H1 (cell line): ENCODE measurements at regions not wholly inside any gene's neighbourhood (a gene's known extent, or its start where the extent isn't known, plus 50 kb on each side); places are given as distances from the start of the nearest gene placed in this dataset.
"Not testable (repeated sequence)": the region's sequence is repeated elsewhere in the genome, so short reads cannot be mapped to it uniquely, and the experiment has no call there.

Experiments
- CTCF ChIA-PET: fragments of 300-600 bp; sonication (Branson Sonifier 250); formaldehyde crosslinking; loops from one replicate; lab custom pipeline; 2021; ENCODE audit not compliant: partially characterized antibody; lab: Charles Lee
- POLR2A ChIA-PET: fragments of 300-600 bp; sonication (Branson Sonifier 250); formaldehyde crosslinking; loops from one replicate; lab custom pipeline; 2021; ENCODE audit warnings: inconsistent platforms; ENCODE audit not compliant: partially characterized antibody; lab: Charles Lee
- DNase-seq, 2 experiments: peaks; one replicate each; pipeline versions ENCODE4 v3.0.0 to v3.0.0-alpha.2; 2010 to 2022; ENCODE audit warnings: low spot score in 2 of 2, low read depth in 1 of 2, mixed read lengths in 1 of 2
- FAIRE-seq: peaks from 2 replicates; lab custom pipeline; 2011; peaks lifted over from hg19 to GRCh38; lab: Jason Lieb, UNC
- H2AFZ ChIP-seq: 2 replicates; pipeline ENCODE4 v1.8.1; 2012; ENCODE audit warnings: low read length, inconsistent platforms
- H2AK5ac ChIP-seq: 2 replicates; pipeline ENCODE4 v1.6.1; 2013; ENCODE audit warnings: low read depth, low read length
- H2BK120ac ChIP-seq: replicated peaks from 2 replicates; pipeline ENCODE3; 2013; ENCODE audit warnings: low read depth, low read length, inconsistent platforms
- H2BK12ac ChIP-seq: 2 replicates; pipeline ENCODE4 v1.6.1; 2013; ENCODE audit warnings: low read depth, low read length
- H2BK15ac ChIP-seq: 2 replicates; pipeline ENCODE4 v1.6.1; 2013; ENCODE audit warnings: low read length
- H2BK20ac ChIP-seq: 2 replicates; pipeline ENCODE4 v1.6.1; 2013; ENCODE audit warnings: low read length
- H2BK5ac ChIP-seq: 2 replicates; pipeline ENCODE4 v1.6.1; 2013; ENCODE audit warnings: low read depth, low read length
- H3K14ac ChIP-seq: 2 replicates; pipeline ENCODE4 v1.6.1; 2013; ENCODE audit warnings: inconsistent platforms; ENCODE audit not compliant: insufficient read length
- H3K18ac ChIP-seq: 2 replicates; pipeline ENCODE4 v1.6.1; 2013; ENCODE audit warnings: low read length; ENCODE audit errors: extremely low read depth
- H3K23ac ChIP-seq: 2 replicates; pipeline ENCODE4 v1.6.1; 2013; ENCODE audit warnings: inconsistent platforms; ENCODE audit not compliant: insufficient read length
- H3K23me2 ChIP-seq: 2 replicates; pipeline ENCODE4 v1.6.1; 2013; ENCODE audit warnings: low read depth, low read length
- H3K27ac ChIP-seq: 2 replicates; pipeline ENCODE4 v1.6.1; 2011; ENCODE audit warnings: low read depth, low read length, inconsistent platforms
- H3K27me3 ChIP-seq, 4 experiments: replicated peaks in 1 of 4; 1 replicate in 1 of 4; 2 replicates in 3 of 4; pipeline versions ENCODE4 v1.6.1 to v1.8.1; 2011 to 2013; ENCODE audit warnings: low read length in 3 of 4, mild to moderate bottlenecking in 3 of 4, inconsistent platforms in 2 of 4, mixed read lengths in 2 of 4, moderate library complexity in 1 of 4; ENCODE audit not compliant: control insufficient read depth in 3 of 4, insufficient read depth in 3 of 4; ENCODE audit errors: extremely low read depth in 1 of 4
- H3K36me3 ChIP-seq, 4 experiments: 2 replicates each; pipeline versions ENCODE4 v1.6.1 to v1.8.1; 2011 to 2013; ENCODE audit warnings: mild to moderate bottlenecking in 4 of 4, low read length in 3 of 4, moderate library complexity in 2 of 4, control low read depth in 1 of 4, inconsistent platforms in 1 of 4; ENCODE audit not compliant: insufficient read depth in 4 of 4, control insufficient read depth in 2 of 4
- H3K4ac ChIP-seq: replicated peaks from 2 replicates; pipeline ENCODE3; 2013; ENCODE audit warnings: low read length, low read depth, mixed read lengths, inconsistent platforms; ENCODE audit not compliant: insufficient read length
- H3K4me1 ChIP-seq, 4 experiments: replicated peaks in 1 of 4; 1 replicate in 1 of 4; 2 replicates in 3 of 4; pipeline versions ENCODE4 v1.6.1 to v1.8.1; 2011 to 2013; ENCODE audit warnings: low read length in 3 of 4, inconsistent platforms in 2 of 4, mixed read lengths in 1 of 4; ENCODE audit not compliant: insufficient read depth in 4 of 4, control insufficient read depth in 3 of 4
- H3K4me2 ChIP-seq, 2 experiments: 2 replicates each; pipeline versions ENCODE4 v1.6.1 to v1.8.1; 2011 to 2013; ENCODE audit warnings: low read depth in 2 of 2, low read length in 2 of 2, control low read depth in 1 of 2, inconsistent platforms in 1 of 2, mild to moderate bottlenecking in 1 of 2; ENCODE audit not compliant: insufficient read depth in 1 of 2
- H3K4me3 ChIP-seq, 4 experiments: fragments of 200-600, 300-600 bp in 1 of 4; sonication (generic), shearing (Covaris generic), sonication (Bioruptor Twin) in 1 of 4; 2 replicates each; pipeline versions ENCODE4 v1.5.1 to v1.8.1; 2011 to 2016; ENCODE audit warnings: low read length in 4 of 4, low read depth in 3 of 4, control low read depth in 2 of 4, inconsistent platforms in 2 of 4, mild to moderate bottlenecking in 2 of 4, mixed read lengths in 1 of 4, moderate library complexity in 1 of 4; ENCODE audit not compliant: insufficient read depth in 2 of 4; ENCODE audit errors: extremely low read depth in 1 of 4
- H3K56ac ChIP-seq: replicated peaks from 2 replicates; pipeline ENCODE3; 2013; ENCODE audit warnings: low read depth, mild to moderate bottlenecking, mixed read lengths, low read length, inconsistent platforms; ENCODE audit not compliant: insufficient read length
- H3K79me1 ChIP-seq: 2 replicates; pipeline ENCODE4 v1.6.1; 2013; ENCODE audit warnings: low read depth, low read length, control low read depth
- H3K79me2 ChIP-seq, 2 experiments: 2 replicates each; pipeline versions ENCODE4 v1.6.1 to v1.8.1; 2012 to 2013; ENCODE audit warnings: low read length in 2 of 2, mild to moderate bottlenecking in 2 of 2, inconsistent platforms in 1 of 2; ENCODE audit not compliant: insufficient read depth in 2 of 2, control insufficient read depth in 1 of 2
- H3K9ac ChIP-seq, 4 experiments: replicated peaks in 1 of 4; 1 replicate in 1 of 4; 2 replicates in 3 of 4; pipeline versions ENCODE4 v1.6.1 to v1.8.1; 2011 to 2013; ENCODE audit warnings: low read depth in 3 of 4, low read length in 3 of 4, control low read depth in 2 of 4, mild to moderate bottlenecking in 2 of 4, moderate library complexity in 2 of 4, inconsistent platforms in 1 of 4; ENCODE audit errors: extremely low read depth in 1 of 4
- H3K9me3 ChIP-seq, 2 experiments: 2 replicates each; pipeline versions ENCODE4 v1.6.1 to v1.8.1; 2012 to 2013; ENCODE audit warnings: mild to moderate bottlenecking in 2 of 2, moderate library complexity in 2 of 2, control low read depth in 1 of 2, inconsistent platforms in 1 of 2, low read depth in 1 of 2, low read length in 1 of 2, mixed read lengths in 1 of 2; ENCODE audit not compliant: insufficient read depth in 2 of 2
- H4K20me1 ChIP-seq, 2 experiments: replicated peaks in 1 of 2; 2 replicates each; pipeline versions ENCODE3 to v1.8.1; 2011 to 2013; ENCODE audit warnings: inconsistent platforms in 2 of 2, low read length in 2 of 2, mild to moderate bottlenecking in 1 of 2; ENCODE audit not compliant: insufficient read depth in 2 of 2, control insufficient read depth in 1 of 2
- H4K5ac ChIP-seq: 2 replicates; pipeline ENCODE4 v1.6.1; 2013; ENCODE audit warnings: low read length, low read depth, mixed read lengths, inconsistent platforms; ENCODE audit not compliant: insufficient read length
- H4K8ac ChIP-seq: 2 replicates; pipeline ENCODE4 v1.8.0; 2013; ENCODE audit warnings: mild to moderate bottlenecking, moderate library complexity, low read length, inconsistent platforms; ENCODE audit not compliant: insufficient read depth; ENCODE audit errors: extremely low read depth
- H4K91ac ChIP-seq: replicated peaks from 2 replicates; pipeline ENCODE3; 2013; ENCODE audit warnings: low read length, mixed read lengths, inconsistent platforms; ENCODE audit not compliant: insufficient read length
- WGBS, 2 experiments: shearing (Covaris generic) in 1 of 2; methylation state at CpG; one replicate each; pipeline versions ENCODE4 v1.1.6 to v1.1.7; 2013 to 2015; ENCODE audit warnings: low lambda C conversion rate in 2 of 2, mixed read lengths in 2 of 2, inconsistent platforms in 1 of 2, low coverage in 1 of 2, missing lambda C conversion rate in 1 of 2; ENCODE audit not compliant: insufficient replicate concordance in 2 of 2, insufficient coverage in 1 of 2, insufficient read length in 1 of 2; ENCODE audit errors: extremely low coverage in 1 of 2, missing lambda C conversion rate in 1 of 2; 5-methylcytosine and 5-hydroxymethylcytosine counted together

- H4K20me1 ChIP-seq, H4K8ac ChIP-seq, H3K79me1 ChIP-seq, H3K23me2 ChIP-seq, CTCF ChIA-PET, H3K9me3 ChIP-seq, H3K4me3 ChIP-seq, H2AFZ ChIP-seq, H3K27ac ChIP-seq, H4K5ac ChIP-seq, H4K91ac ChIP-seq, H3K18ac ChIP-seq, H2BK5ac ChIP-seq, H2BK15ac ChIP-seq, H3K36me3 ChIP-seq, POLR2A ChIA-PET, H3K4me1 ChIP-seq, H2BK12ac ChIP-seq, H2BK20ac ChIP-seq, H3K9ac ChIP-seq, H3K79me2 ChIP-seq, H2BK120ac ChIP-seq, FAIRE-seq, H3K4ac ChIP-seq, H3K27me3 ChIP-seq, H3K14ac ChIP-seq, H2AK5ac ChIP-seq, DNase-seq, H3K4me2 ChIP-seq, H3K56ac ChIP-seq, H3K23ac ChIP-seq: not testable (repeated sequence)
- WGBS, 2 experiments: 83% methylated on average over 1 of the region's 1 CpG; no CpG with 5 or more reads in 1 of the 2 experiments
Measured at GRCh38 chr1:148424143-148425003, 58.7 kb downstream of the PPIAL4G start.

GRCh38 chr1:148422921-148423320, 60.2 kb downstream of the PPIAL4G start:
- H2AK5ac ChIP-seq, H3K18ac ChIP-seq, H3K79me1 ChIP-seq, H2BK5ac ChIP-seq, POLR2A ChIA-PET, CTCF ChIA-PET, H3K36me3 ChIP-seq, FAIRE-seq, H2BK15ac ChIP-seq, H3K4ac ChIP-seq, H2BK120ac ChIP-seq, H2AFZ ChIP-seq, H3K23me2 ChIP-seq, H3K4me2 ChIP-seq, H4K8ac ChIP-seq, H3K56ac ChIP-seq, H4K91ac ChIP-seq, H2BK12ac ChIP-seq, H3K27me3 ChIP-seq, H2BK20ac ChIP-seq, H3K4me3 ChIP-seq, H4K20me1 ChIP-seq, H3K4me1 ChIP-seq, H4K5ac ChIP-seq, H3K9ac ChIP-seq, DNase-seq, H3K9me3 ChIP-seq, H3K27ac ChIP-seq, H3K79me2 ChIP-seq, H3K23ac ChIP-seq, H3K14ac ChIP-seq: not testable (repeated sequence)
- 52% methylated on average over 4 of the region's 4 CpGs; no CpG with 5 or more reads in 1 of the 2 experiments for WGBS, 2 experiments
